ENCODE measurements at regions not wholly inside any gene's neighbourhood (a gene's known extent, or its start where the extent isn't known, plus 50 kb on each side); places are given as distances from the start of the nearest gene placed in this dataset.

DNA sequence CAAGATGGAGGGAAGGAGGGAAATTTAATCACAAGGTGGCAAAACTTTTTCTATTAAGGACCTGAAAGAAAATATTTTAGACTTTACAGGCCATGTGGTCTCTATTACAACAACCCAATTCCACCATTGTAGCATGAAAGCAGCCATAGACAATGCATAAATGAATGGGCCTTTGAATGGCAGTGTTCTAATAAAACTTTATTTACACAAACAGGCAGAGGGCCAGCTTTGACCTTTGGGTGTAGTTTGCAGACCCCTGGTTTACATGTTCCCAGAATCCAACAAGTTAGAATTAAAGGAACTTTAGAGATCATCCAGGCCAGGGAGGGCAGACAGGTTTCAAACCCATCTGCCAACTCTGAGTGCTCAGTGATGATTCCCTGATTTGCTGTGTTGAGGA lies 95.2 kb downstream of the BANF2 start:
- H3K27ac ChIP-seq (ENCODE audit: low read length), result peak overlapping the region; percentile 33
- H3K36me3 ChIP-seq (ENCODE audit: control insufficient read depth in 1 of 2, insufficient read depth in 2 of 2, low read length in 2 of 2), result no peaks in the 10 kb centered on the region
- no peaks in the 10 kb centered on the region for H3K27me3 ChIP-seq (ENCODE audit: low read depth, low read length)
- H3K9me3 ChIP-seq (ENCODE audit: control insufficient read depth in 1 of 2, low read length in 2 of 2), result no peaks in the 10 kb centered on the region
- H3K4me3 ChIP-seq (ENCODE audit: low read depth in 1 of 2, low read length in 2 of 2), result no peak overlapping the region
- H3K4me1 ChIP-seq (ENCODE audit: control insufficient read depth in 1 of 2, insufficient read depth in 2 of 2, low read length in 2 of 2), result no peaks in the 10 kb centered on the region

GRCh38 chr20:17794400-17794799 lies 94.6 kb downstream of the BANF2 start:
- Histone ChIP-seq H3K27ac (ENCODE audit: low read length) (no peak overlapping the region), H3K4me3 (ENCODE audit: low read depth in 1 of 2, low read length in 2 of 2) (no peak overlapping the region), H3K27me3 (ENCODE audit: low read depth, low read length) (no peaks in the 10 kb centered on the region), H3K36me3 (ENCODE audit: control insufficient read depth in 1 of 2, insufficient read depth in 2 of 2, low read length in 2 of 2) (no peaks in the 10 kb centered on the region), H3K9me3 (ENCODE audit: control insufficient read depth in 1 of 2, low read length in 2 of 2) (no peaks in the 10 kb centered on the region), H3K4me1 (ENCODE audit: control insufficient read depth in 1 of 2, insufficient read depth in 2 of 2, low read length in 2 of 2) (no peaks in the 10 kb centered on the region)

DNA sequence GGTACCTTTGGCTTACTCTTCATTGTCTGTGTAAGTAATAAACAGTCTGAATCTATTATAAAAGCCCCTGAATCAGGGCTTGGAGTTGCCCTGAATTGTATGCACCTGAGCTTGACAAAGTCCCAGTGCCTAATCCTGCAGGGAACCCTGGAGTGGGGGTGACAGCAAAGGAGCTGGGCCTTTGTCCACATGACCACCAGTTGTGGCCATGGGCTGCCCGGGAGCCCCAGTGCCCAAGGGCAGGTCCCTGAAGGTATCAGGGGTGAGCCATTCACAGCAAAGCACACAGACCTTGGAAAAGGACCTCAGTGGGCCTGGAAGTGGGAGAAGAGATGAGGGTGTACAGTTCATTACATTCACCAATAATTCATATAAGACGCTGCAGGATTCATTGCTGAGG lies 94.2 kb downstream of the BANF2 start:
- H3K36me3 ChIP-seq (ENCODE audit: control insufficient read depth in 1 of 2, insufficient read depth in 2 of 2, low read length in 2 of 2), result no peaks in the 10 kb centered on the region
- no peak overlapping the region for H3K4me3 ChIP-seq (ENCODE audit: low read depth in 1 of 2, low read length in 2 of 2)
- H3K9me3 ChIP-seq (ENCODE audit: control insufficient read depth in 1 of 2, low read length in 2 of 2), result no peaks in the 10 kb centered on the region
- H3K27me3 ChIP-seq (ENCODE audit: low read depth, low read length), result no peaks in the 10 kb centered on the region
- no peak overlapping the region for H3K27ac ChIP-seq (ENCODE audit: low read length)
- no peaks in the 10 kb centered on the region for H3K4me1 ChIP-seq (ENCODE audit: control insufficient read depth in 1 of 2, insufficient read depth in 2 of 2, low read length in 2 of 2)

DNA sequence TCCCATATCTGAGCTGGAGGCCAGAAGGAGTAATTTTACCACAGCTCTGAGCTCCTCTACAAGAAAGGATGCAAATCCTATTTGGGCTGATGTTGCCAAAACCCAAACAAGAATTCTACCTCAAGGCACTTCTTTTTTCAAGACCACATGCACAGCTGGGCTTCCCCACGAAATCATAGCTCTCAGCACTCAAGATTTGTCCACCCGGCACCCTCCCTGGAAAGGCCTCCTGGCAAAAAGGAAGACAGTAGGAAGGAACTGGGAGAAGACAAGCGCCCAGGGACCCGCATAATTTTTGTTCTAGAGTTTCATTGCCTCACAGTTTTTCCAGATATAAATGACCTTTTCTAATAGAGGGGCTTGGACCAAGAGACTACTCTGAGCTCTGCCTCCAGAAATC lies 90.5 kb downstream of the BANF2 start:
- no peaks in the 10 kb centered on the region for H3K9me3 ChIP-seq (ENCODE audit: control insufficient read depth in 1 of 2, low read length in 2 of 2)
- H3K27me3 ChIP-seq (ENCODE audit: low read depth, low read length), result no peaks in the 10 kb centered on the region
- H3K4me1 ChIP-seq (ENCODE audit: control insufficient read depth in 1 of 2, insufficient read depth in 2 of 2, low read length in 2 of 2), result peaks cover 0 to 6% of the 10 kb centered on the region in 2 donors
- no peak overlapping the region for H3K4me3 ChIP-seq (ENCODE audit: low read depth in 1 of 2, low read length in 2 of 2)
- no peaks in the 10 kb centered on the region for H3K36me3 ChIP-seq (ENCODE audit: control insufficient read depth in 1 of 2, insufficient read depth in 2 of 2, low read length in 2 of 2)
- H3K27ac ChIP-seq (ENCODE audit: low read length), result no peak overlapping the region

DNA sequence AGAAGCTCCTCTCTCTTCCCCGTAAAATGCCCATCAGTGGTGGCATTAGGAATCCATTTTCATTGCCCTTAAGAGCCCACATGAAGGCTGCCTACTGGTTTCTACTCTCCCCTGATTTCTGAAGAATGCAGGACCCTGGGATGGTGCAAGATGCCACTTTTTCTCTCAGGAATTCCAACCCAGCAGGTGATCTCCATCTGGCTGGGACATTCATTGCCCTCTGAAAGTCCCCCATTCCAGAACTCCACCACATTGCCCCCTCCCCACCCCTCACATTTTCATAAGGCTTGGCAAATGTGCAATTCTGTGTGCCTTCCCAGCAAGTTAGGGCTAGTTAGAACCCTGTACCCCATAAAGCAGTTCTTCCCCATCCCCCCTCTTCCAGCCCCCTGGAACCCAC lies 88.0 kb downstream of the BANF2 start:
- Histone ChIP-seq H3K36me3 (ENCODE audit: control insufficient read depth in 1 of 2, insufficient read depth in 2 of 2, low read length in 2 of 2) (no peaks in the 10 kb centered on the region), H3K9me3 (ENCODE audit: control insufficient read depth in 1 of 2, low read length in 2 of 2) (no peaks in the 10 kb centered on the region), H3K27ac (ENCODE audit: low read length) (no peak overlapping the region), H3K4me3 (ENCODE audit: low read depth in 1 of 2, low read length in 2 of 2) (no peak overlapping the region), H3K4me1 (ENCODE audit: control insufficient read depth in 1 of 2, insufficient read depth in 2 of 2, low read length in 2 of 2) (peaks cover 0 to 6% of the 10 kb centered on the region in 2 donors), H3K27me3 (ENCODE audit: low read depth, low read length) (no peaks in the 10 kb centered on the region)

DNA sequence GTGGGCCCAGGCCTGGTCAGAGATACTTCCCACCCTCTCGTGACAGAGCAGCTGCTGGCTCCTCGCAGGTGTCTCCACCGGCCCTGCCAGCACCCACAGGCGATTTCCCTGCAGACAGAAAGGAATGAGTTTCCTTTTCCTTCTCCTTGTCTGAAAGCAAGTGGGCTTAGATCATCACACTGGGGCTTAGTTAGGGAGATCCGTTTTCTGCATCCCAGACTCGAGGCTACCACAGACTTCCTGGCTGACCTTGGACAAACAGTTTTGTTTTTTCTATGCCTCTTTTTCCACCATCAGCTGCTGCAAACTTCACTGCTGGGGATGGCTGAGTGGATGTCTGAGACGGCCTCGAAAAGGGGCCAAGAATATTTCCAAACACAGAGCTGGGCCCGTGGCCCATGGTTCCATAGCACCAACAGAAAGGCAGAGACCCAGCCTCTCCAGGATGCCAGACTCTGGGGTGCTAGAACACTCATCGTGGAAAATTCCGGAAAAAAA lies 86.5 kb downstream of the BANF2 start:
- H3K36me3 ChIP-seq (ENCODE audit: control insufficient read depth in 1 of 2, insufficient read depth in 2 of 2, low read length in 2 of 2), result no peaks in the 10 kb centered on the region
- no peaks in the 10 kb centered on the region for H3K27me3 ChIP-seq (ENCODE audit: low read depth, low read length)
- no peak overlapping the region for H3K27ac ChIP-seq (ENCODE audit: low read length)
- peaks cover 0 to 6% of the 10 kb centered on the region in 2 donors for H3K4me1 ChIP-seq (ENCODE audit: control insufficient read depth in 1 of 2, insufficient read depth in 2 of 2, low read length in 2 of 2)
- no peak overlapping the region for H3K4me3 ChIP-seq (ENCODE audit: low read depth in 1 of 2, low read length in 2 of 2)
- H3K9me3 ChIP-seq (ENCODE audit: control insufficient read depth in 1 of 2, low read length in 2 of 2), result no peaks in the 10 kb centered on the region
